Upper lobe of right lung (tissue), 1 donor: ENCODE measurements at regions not wholly inside any gene's neighbourhood (a gene's known extent, or its start where the extent isn't known, plus 50 kb on each side); places are given as distances from the start of the nearest gene placed in this dataset.

Experiments
- ATAC-seq: fragments of 200-7000 bp; cut with Tn5 transposase; one replicate; pipeline ENCODE4 v1.9.1; 2020; ENCODE audit warnings: mild to moderate bottlenecking, moderate library complexity
- DNase-seq: peaks from one replicate; pipeline ENCODE4 v3.0.0-alpha.2; 2020
- H3K27ac ChIP-seq: fragments of 200-600 bp; one replicate; pipeline ENCODE4 v1.8.0; 2022
- H3K27me3 ChIP-seq: fragments of 200-600 bp; one replicate; pipeline ENCODE4 v1.8.0; 2022; ENCODE audit warnings: mild to moderate bottlenecking
- H3K36me3 ChIP-seq: fragments of 200-600 bp; one replicate; pipeline ENCODE4 v1.8.0; 2022
- H3K4me1 ChIP-seq: fragments of 200-600 bp; one replicate; pipeline ENCODE4 v1.8.0; 2022
- H3K4me3 ChIP-seq: fragments of 200-600 bp; one replicate; pipeline ENCODE4 v1.8.0; 2022; ENCODE audit warnings: mild to moderate bottlenecking
- H3K9me3 ChIP-seq: fragments of 200-600 bp; one replicate; pipeline ENCODE4 v1.8.0; 2022
- CTCF ChIP-seq: fragments of 200-600 bp; IDR thresholded peaks from one replicate; pipeline ENCODE4 v1.8.0; 2022; ENCODE audit warnings: antibody characterized with exemption
- intact Hi-C: fragments of 100-400 bp; cut with DNase I; formaldehyde crosslinking; loops from one replicate; pipeline ENCODE4 v1.11.0; 2022
- donor health status: DM: no; HTN: yes; CAD: no; lungs with severe emphysema.

GRCh38 chr18:46312221-46312620 lies 208.0 kb downstream of the HAUS1 start:
- no peaks in the 10 kb centered on the region for H3K27me3 ChIP-seq
- TF ChIP-seq CTCF = no peak
- DNase-seq (no peak), ATAC-seq (no peak)
- H3K4me3 ChIP-seq = no peak overlapping the region
- H3K4me1 ChIP-seq = no peaks in the 10 kb centered on the region
- H3K9me3 ChIP-seq = no peaks in the 10 kb centered on the region
- no peaks in the 10 kb centered on the region for H3K36me3 ChIP-seq
- no peak overlapping the region for H3K27ac ChIP-seq
- intact Hi-C loops = no loop called here

- ATAC-seq (no peak), DNase-seq (no peak)
- Histone ChIP-seq H3K4me1 (no peaks in the 10 kb centered on the region), H3K36me3 (no peaks in the 10 kb centered on the region), H3K9me3 (no peaks in the 10 kb centered on the region), H3K4me3 (no peak overlapping the region), H3K27me3 (no peaks in the 10 kb centered on the region), H3K27ac (no peak overlapping the region)
- intact Hi-C loops = no loop called here
- no peak for TF ChIP-seq CTCF
These were observed 209.3 kb downstream of the HAUS1 start for GRCh38 chr18:46313521-46313920.

- no peaks in the 10 kb centered on the region for H3K27me3 ChIP-seq
- DNase-seq (no peak), ATAC-seq (no peak)
- H3K36me3 ChIP-seq = no peaks in the 10 kb centered on the region
- no peaks in the 10 kb centered on the region for H3K9me3 ChIP-seq
- H3K4me3 ChIP-seq = no peak overlapping the region
- H3K4me1 ChIP-seq = no peaks in the 10 kb centered on the region
- intact Hi-C loops = no loop called here
- H3K27ac ChIP-seq = no peak overlapping the region
- TF ChIP-seq CTCF = no peak
These were observed 209.8 kb downstream of the HAUS1 start for GRCh38 chr18:46314011-46314410.

GRCh38 chr18:46315161-46315560 lies 211.0 kb downstream of the HAUS1 start:
- Histone ChIP-seq H3K27me3 (no peaks in the 10 kb centered on the region), H3K4me1 (no peaks in the 10 kb centered on the region), H3K27ac (no peak overlapping the region), H3K9me3 (no peaks in the 10 kb centered on the region), H3K36me3 (no peaks in the 10 kb centered on the region), H3K4me3 (no peak overlapping the region)
- intact Hi-C loops = no loop called here
- TF ChIP-seq CTCF = no peak
- DNase-seq (no peak), ATAC-seq (no peak)

- Histone ChIP-seq H3K4me3 (no peak overlapping the region), H3K9me3 (no peaks in the 10 kb centered on the region), H3K27ac (no peak overlapping the region), H3K4me1 (no peaks in the 10 kb centered on the region), H3K36me3 (no peaks in the 10 kb centered on the region), H3K27me3 (no peaks in the 10 kb centered on the region)
- intact Hi-C loops = no loop called here
- no peak for ATAC-seq
- no peak for TF ChIP-seq CTCF
- DNase-seq = no peak
These were observed 214.2 kb downstream of the HAUS1 start for GRCh38 chr18:46318356-46318755.

GRCh38 chr18:46319783-46320182 lies 215.6 kb downstream of the HAUS1 start:
- H3K9me3 ChIP-seq = no peaks in the 10 kb centered on the region
- no peak overlapping the region for H3K27ac ChIP-seq
- H3K27me3 ChIP-seq = no peaks in the 10 kb centered on the region
- ATAC-seq (no peak), DNase-seq (no peak)
- H3K4me1 ChIP-seq = no peaks in the 10 kb centered on the region
- TF ChIP-seq CTCF = no peak
- intact Hi-C loops = no loop called here
- no peaks in the 10 kb centered on the region for H3K36me3 ChIP-seq
- no peak overlapping the region for H3K4me3 ChIP-seq
